Loucy (cell line): ENCODE measurements at regions not wholly inside any gene's neighbourhood (a gene's known extent, or its start where the extent isn't known, plus 50 kb on each side); places are given as distances from the start of the nearest gene placed in this dataset.

Experiments used
- H2AFZ ChIP-seq: fragments of 200-600 bp; sonication (generic); 2 replicates; pipeline ENCODE4 v1.6.0; 2016; ENCODE audit warnings: antibody characterized with exemption, mild to moderate bottlenecking, low read length, moderate library complexity
- H3F3A ChIP-seq: fragments of 200-600 bp; 2 replicates; pipeline ENCODE4 v1.6.0; 2016; ENCODE audit warnings: antibody characterized with exemption, low read depth, mild to moderate bottlenecking
- H3K27me3 ChIP-seq: fragments of 200-600 bp; sonication (generic); 2 replicates; pipeline ENCODE4 v1.6.1; 2014; ENCODE audit warnings: low read length, mild to moderate bottlenecking; ENCODE audit not compliant: insufficient read depth, poor library complexity, severe bottlenecking
- H3K36me3 ChIP-seq: fragments of 200-600 bp; sonication (generic); 2 replicates; pipeline ENCODE4 v1.6.1; 2016; ENCODE audit warnings: low read length; ENCODE audit not compliant: insufficient read depth
- H3K4me1 ChIP-seq: fragments of 200-600 bp; sonication (generic); 2 replicates; pipeline ENCODE4 v1.5.1; 2014; ENCODE audit warnings: low read length, mild to moderate bottlenecking; ENCODE audit not compliant: insufficient read depth, poor library complexity, severe bottlenecking
- H3K4me2 ChIP-seq: fragments of 200-600 bp; sonication (generic); 2 replicates; pipeline ENCODE4 v1.6.0; 2014; ENCODE audit warnings: antibody characterized with exemption, low read length, low read depth, mild to moderate bottlenecking; ENCODE audit not compliant: poor library complexity, severe bottlenecking
- H3K4me3 ChIP-seq: fragments of 200-600 bp; sonication (generic); 2 replicates; pipeline ENCODE4 v1.5.1; 2014; ENCODE audit warnings: low read length, mild to moderate bottlenecking, mixed read lengths; ENCODE audit not compliant: poor library complexity, severe bottlenecking
- H3K79me2 ChIP-seq: fragments of 200-600 bp; sonication (generic); 2 replicates; pipeline ENCODE4 v1.6.1; 2014; ENCODE audit warnings: low read length; ENCODE audit not compliant: insufficient read depth
- H3K9ac ChIP-seq: fragments of 200-600 bp; sonication (generic); 2 replicates; pipeline ENCODE4 v1.6.0; 2014; ENCODE audit warnings: mild to moderate bottlenecking, low read depth, low read length, moderate library complexity; ENCODE audit not compliant: poor library complexity, severe bottlenecking
- H3K9me2 ChIP-seq: fragments of 200-600 bp; sonication (generic); replicated peaks from 2 replicates; pipeline ENCODE4 v1.6.1; 2016; ENCODE audit warnings: low read depth, low read length, mixed read lengths
- H3K9me3 ChIP-seq: fragments of 200-600 bp; sonication (generic); 2 replicates; pipeline ENCODE4 v1.6.1; 2014; ENCODE audit warnings: mild to moderate bottlenecking, antibody characterized with exemption, low read length, low read depth; ENCODE audit not compliant: insufficient read depth
- H4K20me1 ChIP-seq: fragments of 200-600 bp; sonication (generic); 2 replicates; pipeline ENCODE4 v1.6.0; 2014; ENCODE audit warnings: antibody characterized with exemption, low read length, mild to moderate bottlenecking; ENCODE audit not compliant: insufficient read depth, poor library complexity, severe bottlenecking
- EZH2phosphoT487 ChIP-seq: fragments of 200-600 bp; IDR thresholded peaks from 2 replicates; pipeline ENCODE4 v1.6.1; 2018; ENCODE audit warnings: antibody characterized with exemption, mild to moderate bottlenecking, moderate library complexity, borderline replicate concordance
- TF ChIP-seq, protein P1 (sequence below): fragments of 200-600 bp; sonication (generic); conservative IDR thresholded peaks from 2 replicates; pipeline ENCODE4 v1.5.1; 2014; ENCODE audit warnings: mild to moderate bottlenecking, antibody characterized with exemption, low read length

DNA sequence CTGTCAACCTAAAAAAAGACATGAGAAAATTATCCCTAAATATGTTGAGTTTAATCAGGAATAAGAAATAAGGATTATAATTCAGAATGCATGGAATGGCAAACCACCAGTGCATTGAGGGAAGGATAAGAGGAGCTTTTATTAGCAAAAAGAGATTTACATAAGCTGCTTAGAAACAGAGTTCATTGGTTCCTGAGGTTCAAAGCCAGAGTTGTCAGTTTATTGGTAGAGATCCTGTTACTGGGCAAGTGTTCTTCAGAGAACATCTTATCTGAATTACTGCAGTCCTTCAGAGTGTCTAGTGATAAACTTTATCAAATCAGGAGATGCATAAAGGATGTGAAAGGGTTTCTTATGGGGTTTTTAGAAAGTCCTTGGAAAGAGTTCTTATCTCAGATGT is 76.0 kb upstream of the MEX3C start:
- TF ChIP-seq, protein P1, sequence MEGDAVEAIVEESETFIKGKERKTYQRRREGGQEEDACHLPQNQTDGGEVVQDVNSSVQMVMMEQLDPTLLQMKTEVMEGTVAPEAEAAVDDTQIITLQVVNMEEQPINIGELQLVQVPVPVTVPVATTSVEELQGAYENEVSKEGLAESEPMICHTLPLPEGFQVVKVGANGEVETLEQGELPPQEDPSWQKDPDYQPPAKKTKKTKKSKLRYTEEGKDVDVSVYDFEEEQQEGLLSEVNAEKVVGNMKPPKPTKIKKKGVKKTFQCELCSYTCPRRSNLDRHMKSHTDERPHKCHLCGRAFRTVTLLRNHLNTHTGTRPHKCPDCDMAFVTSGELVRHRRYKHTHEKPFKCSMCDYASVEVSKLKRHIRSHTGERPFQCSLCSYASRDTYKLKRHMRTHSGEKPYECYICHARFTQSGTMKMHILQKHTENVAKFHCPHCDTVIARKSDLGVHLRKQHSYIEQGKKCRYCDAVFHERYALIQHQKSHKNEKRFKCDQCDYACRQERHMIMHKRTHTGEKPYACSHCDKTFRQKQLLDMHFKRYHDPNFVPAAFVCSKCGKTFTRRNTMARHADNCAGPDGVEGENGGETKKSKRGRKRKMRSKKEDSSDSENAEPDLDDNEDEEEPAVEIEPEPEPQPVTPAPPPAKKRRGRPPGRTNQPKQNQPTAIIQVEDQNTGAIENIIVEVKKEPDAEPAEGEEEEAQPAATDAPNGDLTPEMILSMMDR = no peak
- TF ChIP-seq EZH2phosphoT487 = no peak

DNA sequence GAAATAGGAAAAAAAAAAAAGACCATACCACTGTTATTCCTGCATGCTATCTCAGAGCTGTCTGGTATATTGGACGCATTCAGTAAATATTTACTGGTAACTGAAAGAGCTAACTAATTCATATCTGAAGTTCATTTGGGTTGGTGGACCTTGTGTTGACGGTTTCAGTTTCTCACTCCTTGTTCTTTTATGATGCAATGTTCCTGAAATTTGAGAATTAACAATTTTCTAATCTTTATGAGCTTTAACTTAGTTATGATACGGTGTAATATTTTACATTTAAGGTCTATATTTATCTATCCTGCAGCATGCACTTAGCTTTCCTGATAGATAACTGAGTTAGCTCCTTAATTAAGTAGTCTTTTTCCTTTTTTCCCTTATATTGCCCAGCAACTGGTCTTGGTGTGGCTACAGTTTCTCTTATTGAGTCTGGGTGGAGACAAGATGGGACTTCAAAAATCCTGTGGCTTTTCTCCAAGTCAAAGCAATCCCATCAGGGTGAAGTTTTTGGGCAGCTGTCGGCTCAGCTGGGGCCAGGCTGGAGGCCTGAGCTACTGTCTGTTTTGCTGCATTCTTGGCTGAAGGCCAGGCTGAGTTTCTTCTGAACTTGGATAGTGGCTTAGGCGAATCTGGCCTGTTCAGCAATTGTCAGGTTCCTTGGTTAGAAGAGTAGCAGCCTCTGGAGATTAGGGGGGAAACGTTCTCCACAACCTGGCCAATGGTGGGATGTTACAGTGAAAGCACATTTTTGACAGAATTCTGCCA is 78.4 kb upstream of the MEX3C start:
- H3K4me3 ChIP-seq = no peak overlapping the region
- H3K79me2 ChIP-seq = no peaks in the 10 kb centered on the region
- no peaks in the 10 kb centered on the region for H3K9me3 ChIP-seq
- TF ChIP-seq EZH2phosphoT487 = no peak
- TF ChIP-seq, protein P1 = no peak
- H3K4me2 ChIP-seq = no peak overlapping the region
- no peaks in the 10 kb centered on the region for H3K27me3 ChIP-seq
- no peaks in the 10 kb centered on the region for H3K9me2 ChIP-seq
- H3K9ac ChIP-seq = no peak overlapping the region
- H3F3A ChIP-seq = no peaks in the 10 kb centered on the region
- H4K20me1 ChIP-seq = no peaks in the 10 kb centered on the region
- no peaks in the 10 kb centered on the region for H3K4me1 ChIP-seq
- H3K36me3 ChIP-seq = no peaks in the 10 kb centered on the region
- H2AFZ ChIP-seq = no peak overlapping the region

More for the DNA sequence above, 76.0 kb upstream of the MEX3C start:
- H3K9ac ChIP-seq = no peak overlapping the region
- no peaks in the 10 kb centered on the region for H3K27me3 ChIP-seq
- no peak overlapping the region for H3K4me3 ChIP-seq
- no peaks in the 10 kb centered on the region for H3K9me3 ChIP-seq
- no peaks in the 10 kb centered on the region for H3K9me2 ChIP-seq
- H3K36me3 ChIP-seq = no peaks in the 10 kb centered on the region
- H4K20me1 ChIP-seq = no peaks in the 10 kb centered on the region
- H3K79me2 ChIP-seq = no peaks in the 10 kb centered on the region
- H3K4me2 ChIP-seq = no peak overlapping the region
- no peak overlapping the region for H2AFZ ChIP-seq
- H3F3A ChIP-seq = no peaks in the 10 kb centered on the region
- no peaks in the 10 kb centered on the region for H3K4me1 ChIP-seq

DNA sequence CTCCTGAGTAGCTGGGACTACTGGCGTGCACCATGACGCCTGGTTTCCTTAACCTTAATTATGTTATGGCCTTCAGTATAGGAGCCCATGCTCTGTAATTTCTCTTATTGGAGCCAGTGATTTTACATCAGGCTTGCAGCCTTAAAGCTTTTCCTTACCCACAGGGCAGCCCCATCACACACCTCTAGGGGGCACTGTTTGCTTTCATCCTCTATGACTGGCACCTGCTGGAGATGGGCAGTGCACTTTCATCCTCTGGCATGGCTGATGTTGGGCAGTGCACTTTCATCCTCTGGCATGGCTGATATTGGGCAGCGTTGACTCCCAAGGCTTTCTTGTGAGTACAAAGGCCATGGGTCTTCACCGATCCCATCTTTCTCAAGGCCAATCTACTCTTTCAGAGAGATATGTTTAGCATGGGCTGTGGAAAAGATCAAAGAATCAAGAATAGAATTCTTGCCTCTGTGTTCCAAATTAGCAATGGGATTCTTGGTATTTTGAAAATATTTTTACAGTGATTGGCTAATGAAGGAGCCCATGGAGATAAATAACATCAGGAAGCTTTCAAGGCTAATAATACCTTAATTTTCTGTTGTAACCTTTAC is 80.7 kb upstream of the MEX3C start:
- Histone ChIP-seq H3K9ac (no peak overlapping the region), H3K79me2 (no peaks in the 10 kb centered on the region), H3F3A (no peaks in the 10 kb centered on the region), H4K20me1 (no peaks in the 10 kb centered on the region), H3K27me3 (no peaks in the 10 kb centered on the region), H3K4me3 (no peak overlapping the region), H2AFZ (no peak overlapping the region), H3K4me1 (no peaks in the 10 kb centered on the region), H3K9me2 (no peaks in the 10 kb centered on the region), H3K36me3 (no peaks in the 10 kb centered on the region), H3K9me3 (no peaks in the 10 kb centered on the region), H3K4me2 (no peak overlapping the region)
- TF ChIP-seq, protein P1 = peak; percentile 83
- TF ChIP-seq EZH2phosphoT487 = no peak
